ENCODE measurements at regions not wholly inside any gene's neighbourhood (a gene's known extent, or its start where the extent isn't known, plus 50 kb on each side); places are given as distances from the start of the nearest gene placed in this dataset.

DNA sequence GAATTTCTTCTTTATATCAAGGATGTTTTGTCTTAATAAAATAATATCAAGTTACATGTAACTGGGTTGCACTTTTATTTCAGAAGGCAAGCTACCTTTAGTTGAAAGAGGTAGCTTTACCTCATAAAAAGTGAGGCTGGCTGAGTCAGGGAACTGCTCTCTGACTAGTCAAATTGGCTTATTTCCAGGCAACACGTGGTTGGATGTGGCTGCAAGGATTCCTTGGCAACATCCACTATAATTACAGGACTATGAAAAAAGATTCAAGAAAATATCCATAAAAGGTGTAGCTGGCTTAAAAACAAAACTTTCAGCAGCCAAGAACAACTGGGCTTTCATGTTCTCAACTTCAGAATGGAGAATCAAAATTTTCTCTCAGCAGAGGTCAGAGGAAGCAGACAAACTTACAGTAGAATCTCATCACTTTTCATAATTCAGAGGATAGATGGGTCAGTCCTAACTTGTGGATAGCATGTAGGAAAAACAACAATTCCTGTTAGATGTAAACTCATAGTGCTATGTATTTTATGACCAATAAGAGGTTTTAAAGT, 779.1 kb downstream of the MECOM start:
- DNase-seq, result no peak

DNA sequence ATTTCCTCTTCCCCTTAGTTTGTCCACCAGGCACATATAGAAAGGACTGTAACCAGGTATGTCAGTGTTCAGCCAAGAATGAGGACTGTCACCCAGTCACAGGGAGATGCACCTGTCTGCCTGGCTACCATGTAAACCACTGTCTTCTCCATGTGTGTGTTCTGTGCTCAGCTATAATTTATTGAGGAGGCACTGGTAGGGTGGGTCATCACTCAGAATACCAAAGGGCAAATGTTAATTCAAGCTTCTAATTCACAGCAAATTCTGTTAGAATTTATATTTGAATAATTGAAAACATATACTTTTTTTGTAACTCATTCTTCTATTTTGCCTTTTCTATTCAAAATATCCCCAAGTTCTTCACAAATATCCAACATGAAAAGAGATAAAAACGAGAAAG, 780.4 kb downstream of the MECOM start:
- DNase-seq, result no peak

DNA sequence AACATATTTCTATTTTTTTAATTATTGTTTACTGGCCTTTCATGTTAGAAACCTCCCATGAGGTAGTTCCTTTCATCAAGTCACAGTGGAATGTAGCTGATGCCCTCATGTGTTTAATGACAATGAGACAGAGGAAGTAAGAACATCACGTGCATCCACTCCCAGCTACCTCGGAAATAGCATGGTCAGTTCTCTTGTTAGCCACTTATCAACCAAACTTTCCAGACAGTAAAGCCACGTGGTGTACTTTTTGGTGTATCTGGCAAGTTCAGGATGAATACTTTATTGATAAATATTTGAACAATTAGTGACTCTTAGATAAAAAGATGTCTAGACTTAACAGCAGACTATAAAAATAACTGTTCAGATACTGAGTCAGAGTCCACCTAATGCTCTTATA, 781.7 kb downstream of the MECOM start:
- no peak for DNase-seq

DNA sequence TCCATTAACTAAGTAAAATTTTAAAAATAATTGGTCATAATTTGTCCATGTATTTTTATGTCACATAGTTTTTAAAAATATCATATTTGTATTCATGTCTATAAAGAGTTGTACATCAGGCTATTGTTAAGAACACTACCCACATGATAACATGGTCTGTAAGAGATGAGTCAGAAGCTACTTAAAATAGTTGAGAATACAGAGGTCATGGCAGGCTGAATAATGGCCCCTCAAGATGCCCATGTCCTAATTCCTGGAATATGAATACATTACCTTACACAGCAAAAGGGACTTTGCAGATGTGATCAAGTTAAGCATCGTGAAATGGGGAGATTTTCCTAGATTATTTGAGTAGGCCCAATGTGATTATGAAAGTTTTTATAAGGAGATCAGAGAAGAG, 782.9 kb upstream of the GOLIM4 start:
- DNase-seq, result no peak

DNA sequence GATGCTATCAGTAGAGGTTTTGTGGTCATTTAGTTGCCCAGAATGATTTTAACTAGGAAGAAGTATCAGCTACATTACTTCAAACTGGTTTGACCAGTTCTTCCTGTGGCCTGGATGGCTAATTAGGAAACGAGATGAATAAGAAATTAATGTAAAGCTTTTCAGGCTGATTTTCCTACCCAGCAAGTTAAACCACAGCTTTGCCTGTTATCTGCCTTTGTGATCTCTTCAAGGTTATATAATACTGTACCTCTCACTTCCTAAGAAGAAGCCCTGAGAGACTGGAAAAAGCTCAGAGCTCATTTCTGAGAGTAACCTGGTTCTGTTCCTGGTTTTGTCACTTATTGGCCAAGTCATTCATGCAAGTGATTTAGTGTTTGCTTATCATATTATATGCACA, 782.2 kb upstream of the GOLIM4 start:
- no peak for DNase-seq

DNA sequence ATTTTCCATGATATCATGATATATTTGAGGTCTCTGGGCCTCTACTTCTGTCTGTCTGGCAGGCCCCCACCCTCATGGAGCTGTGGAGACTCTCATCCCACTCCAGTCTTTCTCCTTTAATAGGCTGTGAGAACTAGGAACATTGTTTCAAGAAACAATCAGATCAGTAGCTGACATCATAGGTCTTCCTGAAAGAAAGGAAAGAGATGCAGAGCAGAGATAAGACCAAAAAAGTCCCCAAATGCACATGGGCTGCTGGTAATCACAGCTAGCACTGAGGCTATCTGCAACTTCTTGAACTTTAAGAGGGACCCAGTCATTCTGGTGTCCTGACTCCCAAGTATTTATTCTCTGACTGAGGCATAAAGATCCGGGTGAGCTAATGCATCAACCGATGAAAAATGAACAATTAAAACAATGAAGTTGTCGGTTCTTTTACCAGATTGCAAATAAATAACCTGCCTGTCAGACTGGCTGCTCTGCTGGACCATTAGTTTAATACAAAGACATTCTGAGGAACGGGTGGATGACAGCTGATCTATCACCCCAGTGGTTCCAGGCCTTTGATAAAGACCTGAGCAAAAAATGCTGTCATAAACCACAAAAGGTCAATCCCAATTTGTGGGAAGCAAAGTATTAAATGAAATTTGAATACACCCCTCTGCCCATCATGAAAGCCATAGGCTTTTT, 780.8 kb upstream of the GOLIM4 start:
- DNase-seq, result no peak

DNA sequence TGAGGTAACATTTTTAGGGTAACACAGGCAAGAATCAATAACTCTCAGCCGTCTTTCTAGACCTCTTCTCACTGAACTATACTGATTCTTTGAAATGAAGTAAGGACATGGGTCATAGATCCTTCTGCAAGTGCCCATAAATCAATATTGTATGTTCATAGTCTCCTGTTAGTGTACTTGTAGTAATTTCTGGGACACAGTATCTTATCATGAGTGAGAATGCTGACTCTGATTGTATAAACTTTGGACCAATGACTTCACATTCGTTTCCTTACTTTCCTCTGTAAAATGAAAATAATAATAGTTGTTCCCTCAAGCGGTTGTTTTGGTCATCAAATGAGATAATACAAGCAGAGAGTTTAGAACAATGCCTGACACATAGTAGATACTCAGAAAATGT, 777.1 kb upstream of the GOLIM4 start:
- DNase-seq, result no peak

DNA sequence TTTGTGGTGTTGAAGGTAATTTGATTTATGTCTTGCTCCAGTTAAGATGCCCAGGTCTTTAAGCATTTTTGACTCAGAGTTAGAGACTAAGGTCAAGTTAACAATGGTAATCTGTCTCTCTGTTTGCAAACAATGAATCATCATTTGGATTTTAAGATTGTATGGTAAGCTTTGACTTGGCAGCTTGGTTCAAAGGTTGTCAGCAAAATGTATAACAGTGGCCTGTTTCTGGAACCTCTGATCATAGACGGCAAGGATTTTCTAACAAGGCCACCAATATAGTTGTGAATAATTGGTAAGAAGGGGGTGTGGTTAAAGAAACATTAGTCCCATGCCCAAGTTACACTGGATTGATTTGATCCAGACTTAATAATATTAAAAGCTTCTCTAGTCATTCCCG, 775.2 kb upstream of the GOLIM4 start:
- DNase-seq, result no peak

DNA sequence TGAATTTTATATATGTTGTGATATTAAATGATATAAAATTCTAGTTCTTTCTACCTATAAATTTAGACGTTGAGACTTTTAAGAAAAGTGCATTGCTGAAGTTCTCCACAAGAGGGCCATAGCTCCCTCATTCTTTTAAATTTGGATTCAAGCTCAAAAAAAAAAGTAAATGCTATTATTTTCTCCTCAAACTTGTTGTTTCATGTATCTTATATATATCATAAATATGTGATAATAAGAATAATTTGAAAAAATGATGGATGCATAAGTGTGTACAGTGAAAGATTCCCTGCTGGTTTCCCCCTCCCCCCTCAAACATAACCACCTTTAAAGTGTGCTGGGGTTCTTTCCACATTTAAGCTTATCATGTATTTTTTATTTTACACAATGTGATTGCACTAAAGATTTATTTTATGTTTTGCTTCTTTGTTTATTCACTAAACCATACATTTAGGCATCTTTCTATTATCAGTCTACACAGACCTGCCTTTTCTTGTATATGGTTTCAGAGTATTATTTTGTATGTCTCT, 769.4 kb upstream of the GOLIM4 start:
- DNase-seq, result peak; percentile 8

DNA sequence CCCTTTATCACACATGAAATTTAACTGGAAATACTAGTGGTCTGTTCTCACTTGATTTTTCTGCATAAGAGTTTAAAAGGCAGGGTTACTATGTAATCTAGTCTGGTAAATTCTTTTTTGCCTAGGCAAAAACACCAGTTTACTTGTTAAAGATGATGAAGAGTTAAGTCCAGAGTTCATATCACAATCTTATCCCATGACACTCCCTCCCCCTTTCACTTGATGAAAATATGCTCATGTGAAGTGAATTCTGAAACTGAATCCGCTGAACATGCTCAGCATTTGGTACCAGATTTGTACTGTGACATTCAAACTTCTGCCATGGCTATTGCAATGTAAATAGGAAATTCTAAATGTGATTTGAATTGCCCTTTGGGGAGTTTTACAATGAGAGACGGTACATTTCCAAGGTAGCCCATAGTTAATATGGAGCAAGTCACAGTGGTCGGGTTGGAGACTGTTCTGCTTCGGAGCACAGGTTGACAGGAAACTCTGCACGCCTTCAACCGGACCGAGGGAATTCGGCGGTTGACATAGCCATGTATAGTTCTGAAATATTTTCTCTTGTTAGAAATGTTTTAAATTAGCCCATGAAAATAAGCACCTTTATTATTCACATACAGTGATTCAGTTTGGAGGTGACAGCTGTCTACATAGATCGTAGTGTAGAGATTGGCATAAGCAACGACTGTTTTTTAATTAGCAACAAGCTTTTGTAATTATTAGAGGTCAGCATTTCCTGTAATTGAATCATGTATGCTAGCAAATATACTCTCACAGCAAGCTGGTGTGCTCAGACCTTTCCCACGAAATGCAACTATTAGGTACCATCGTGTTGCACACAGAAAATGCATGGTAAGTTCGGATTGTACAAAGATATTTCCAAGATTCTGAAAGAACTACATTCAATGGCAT, 768.6 kb upstream of the GOLIM4 start:
- DNase-seq, result no peak

DNA sequence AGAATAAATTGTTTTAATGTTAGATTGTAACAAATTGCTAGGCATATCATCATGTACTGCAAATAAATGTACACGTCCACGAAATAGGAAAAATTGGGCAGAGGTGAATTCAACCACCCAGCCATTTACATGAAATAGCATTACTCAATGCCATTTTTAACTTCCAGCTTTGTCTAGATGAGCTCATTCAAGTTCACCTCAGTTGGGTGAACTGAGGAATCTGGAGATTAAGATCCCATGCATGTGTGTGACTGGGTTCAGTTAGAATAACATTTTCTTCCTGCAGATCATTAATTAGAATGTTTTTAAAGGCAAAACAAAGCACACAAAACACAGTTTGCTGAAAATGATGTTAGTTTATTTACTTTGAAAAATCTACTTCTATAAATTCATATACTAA, 767.8 kb upstream of the GOLIM4 start:
- no peak for DNase-seq

DNA sequence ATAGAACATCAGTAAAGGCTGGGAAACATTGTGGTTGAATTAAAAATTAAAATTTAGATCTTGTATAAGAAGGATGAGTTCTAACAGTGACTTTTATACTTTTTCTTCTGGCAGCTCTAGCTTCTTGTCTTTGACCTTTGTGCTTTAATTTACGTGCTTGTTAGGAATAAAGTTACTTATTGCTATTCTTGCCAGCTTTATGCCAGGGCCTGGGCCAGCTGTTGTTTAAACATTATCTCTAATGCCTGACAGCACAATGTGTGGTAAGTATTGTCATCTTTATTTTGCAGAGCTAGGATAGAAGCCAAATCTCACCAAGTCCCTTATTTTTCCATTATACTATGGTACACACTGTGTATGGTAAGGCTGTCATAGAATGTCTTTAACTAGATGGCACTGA, 766.7 kb upstream of the GOLIM4 start:
- no peak for DNase-seq

DNA sequence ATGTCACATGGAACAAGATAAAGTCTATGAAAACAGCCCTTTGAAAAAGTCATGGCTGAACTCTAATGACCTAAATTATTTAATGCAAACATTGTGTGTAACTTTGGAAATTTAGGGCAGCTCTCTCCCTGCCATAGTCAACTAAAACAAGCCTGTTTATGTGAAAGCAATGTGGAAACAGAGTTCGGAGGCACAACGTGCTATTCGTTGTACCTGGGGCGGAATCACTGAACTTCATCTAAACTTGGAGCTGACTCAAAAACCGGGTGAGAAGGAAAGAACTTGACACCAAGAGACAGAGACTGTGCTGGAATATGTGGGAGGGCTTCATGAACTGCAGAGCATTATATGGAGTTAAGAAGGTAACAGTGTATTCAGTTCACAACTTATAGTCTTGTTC, 764.9 kb upstream of the GOLIM4 start:
- no peak for DNase-seq

DNA sequence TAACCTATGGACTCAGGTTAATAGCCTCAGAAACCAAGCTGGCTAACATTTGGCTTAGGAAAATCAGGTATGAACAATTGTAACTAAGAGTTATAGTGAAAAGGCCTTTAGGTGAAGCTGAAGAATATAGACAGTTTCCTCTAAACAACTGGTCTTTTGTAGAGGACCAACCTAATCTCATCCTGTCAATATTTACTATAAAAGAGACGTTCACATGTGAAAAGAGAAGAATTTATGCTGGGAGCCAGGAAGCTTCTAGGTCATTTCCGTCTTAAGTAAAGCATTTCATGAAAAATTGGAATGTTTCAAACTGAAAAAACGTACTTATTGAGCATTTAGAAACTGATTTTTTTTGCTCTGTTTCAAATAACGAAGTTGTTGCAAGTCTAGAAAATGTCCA, 764.3 kb upstream of the GOLIM4 start:
- DNase-seq, result no peak

DNA sequence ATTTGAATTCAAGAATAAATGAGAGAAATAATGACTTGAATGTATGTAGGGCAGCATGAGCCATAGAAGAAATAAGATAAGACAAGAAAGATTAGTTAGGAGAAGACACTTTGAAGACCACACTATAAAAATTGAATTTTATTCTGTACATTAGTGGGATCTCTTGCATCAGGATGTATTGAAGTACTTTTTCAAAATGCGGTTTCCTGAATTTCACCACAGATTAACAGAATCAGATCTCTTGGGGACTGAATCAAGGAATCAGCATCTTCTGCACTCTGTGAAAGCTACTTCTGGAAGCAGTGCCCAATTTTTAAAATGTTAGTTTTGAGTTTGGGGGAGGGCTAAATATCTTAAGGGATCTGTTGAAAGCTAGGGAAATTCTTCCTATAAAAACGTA, 763.9 kb upstream of the GOLIM4 start:
- no peak for DNase-seq

DNA sequence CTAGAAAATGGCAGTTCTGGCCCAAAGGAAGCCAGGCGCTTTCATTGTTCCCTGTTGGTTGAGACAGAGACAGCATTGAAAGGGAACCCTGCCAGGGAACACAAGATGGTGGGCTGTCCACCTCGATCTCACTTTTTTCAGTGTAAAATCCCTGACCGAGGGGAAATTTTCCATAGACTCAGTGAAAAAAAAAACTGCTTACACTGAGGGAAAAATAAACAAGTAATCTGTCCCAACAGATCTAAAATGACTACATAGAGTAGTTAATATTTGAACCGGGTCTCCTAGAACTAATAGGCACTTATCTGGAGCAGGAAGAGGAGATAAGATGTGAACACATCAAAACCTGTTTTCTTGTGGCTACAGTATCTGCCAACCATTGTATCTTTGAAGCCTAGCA, 763.4 kb upstream of the GOLIM4 start:
- no peak for DNase-seq

DNA sequence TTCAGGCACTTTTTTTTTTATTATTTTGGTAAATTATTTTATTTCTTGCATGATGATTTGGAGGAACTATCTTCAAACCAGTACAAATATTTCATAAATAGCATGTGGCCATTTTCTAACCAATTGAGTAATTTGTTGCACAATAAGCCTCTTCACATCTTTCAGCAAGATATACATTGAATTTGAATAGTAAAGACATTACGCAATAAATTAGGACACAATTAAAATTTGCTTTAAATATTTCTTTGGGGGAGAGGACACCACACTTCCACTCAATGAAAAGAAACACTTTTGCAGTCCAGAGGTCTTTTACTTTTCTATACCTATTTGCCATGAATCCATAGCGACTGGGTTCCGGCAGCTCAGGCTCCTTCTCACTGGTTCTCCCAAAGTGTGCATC, 762.6 kb upstream of the GOLIM4 start:
- no peak for DNase-seq

DNA sequence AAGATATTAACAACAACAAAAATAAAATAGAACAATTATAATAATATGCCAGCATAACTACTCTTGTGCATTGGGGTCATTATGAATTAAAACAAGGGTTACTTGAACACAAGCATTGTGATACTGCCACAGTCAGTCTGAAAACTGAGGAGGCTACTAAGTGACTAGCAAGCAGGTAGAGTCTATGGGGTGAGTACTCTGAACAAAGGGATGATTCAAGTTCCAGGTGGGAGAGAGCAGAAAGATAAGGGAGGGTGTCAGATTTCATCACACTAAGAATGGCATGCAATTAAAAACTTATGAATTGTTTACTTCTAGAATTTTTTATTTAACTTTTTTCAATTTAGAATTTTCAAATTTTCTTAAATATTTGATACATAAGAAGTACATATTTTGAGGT, 754.4 kb upstream of the GOLIM4 start:
- DNase-seq, result no peak

DNA sequence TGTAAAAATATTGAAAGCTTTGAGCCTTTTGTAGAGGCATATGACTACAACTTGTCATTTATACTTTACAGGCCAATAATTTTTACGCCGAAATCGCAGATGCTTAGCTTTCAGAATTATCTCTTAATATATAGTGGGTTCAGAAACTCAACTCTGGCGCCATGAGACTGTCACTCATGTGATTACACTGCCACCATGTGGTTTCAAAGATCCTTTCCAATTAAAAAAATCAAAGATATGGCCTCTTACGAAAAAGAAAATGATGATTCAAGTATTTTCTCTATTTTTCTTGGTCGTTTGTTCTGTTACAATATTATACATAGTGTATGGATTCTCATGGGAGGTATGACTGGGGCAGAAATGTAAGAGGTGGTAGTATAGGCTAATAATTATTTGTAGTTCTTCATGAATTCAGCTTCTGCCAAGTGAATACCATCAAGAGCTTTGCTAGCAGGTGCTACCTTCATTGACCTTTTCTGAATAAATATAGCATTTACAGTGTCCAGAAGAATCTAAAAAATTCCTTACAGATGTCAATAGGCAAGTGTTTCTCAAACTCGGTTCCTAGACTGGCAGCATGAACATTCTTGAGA, 751.7 kb upstream of the GOLIM4 start:
- peak; percentile 35 for DNase-seq

DNA sequence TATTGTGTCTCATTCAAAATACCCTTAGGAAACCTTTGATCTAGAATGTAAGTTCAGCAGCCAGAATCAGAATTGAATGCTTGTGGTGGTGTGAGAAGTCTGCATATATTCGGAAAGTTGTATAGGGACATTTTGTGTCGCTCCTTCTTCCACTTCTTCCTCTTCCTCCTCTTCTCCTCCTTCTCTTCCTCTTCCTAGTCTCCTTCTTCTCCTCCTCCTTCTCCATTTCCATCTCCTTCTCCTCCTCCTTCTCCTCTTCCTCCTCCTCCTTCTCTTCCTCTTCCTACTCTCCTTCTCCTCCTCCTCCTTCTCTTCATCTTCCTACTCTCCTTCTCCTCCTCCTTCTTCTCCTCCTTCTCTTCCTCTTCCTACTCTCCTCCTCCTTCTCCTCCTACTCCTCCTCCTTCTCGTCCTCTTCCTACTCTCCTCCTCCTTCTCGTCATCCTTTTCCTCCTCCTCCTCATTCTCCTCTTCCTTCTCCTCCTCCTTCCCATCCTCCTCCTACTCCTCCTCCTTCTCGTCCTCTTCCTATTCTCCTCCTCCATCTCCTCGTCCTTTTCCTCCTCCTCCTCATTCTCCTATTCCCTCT, 749.3 kb upstream of the GOLIM4 start:
- DNase-seq, result no peak

DNA sequence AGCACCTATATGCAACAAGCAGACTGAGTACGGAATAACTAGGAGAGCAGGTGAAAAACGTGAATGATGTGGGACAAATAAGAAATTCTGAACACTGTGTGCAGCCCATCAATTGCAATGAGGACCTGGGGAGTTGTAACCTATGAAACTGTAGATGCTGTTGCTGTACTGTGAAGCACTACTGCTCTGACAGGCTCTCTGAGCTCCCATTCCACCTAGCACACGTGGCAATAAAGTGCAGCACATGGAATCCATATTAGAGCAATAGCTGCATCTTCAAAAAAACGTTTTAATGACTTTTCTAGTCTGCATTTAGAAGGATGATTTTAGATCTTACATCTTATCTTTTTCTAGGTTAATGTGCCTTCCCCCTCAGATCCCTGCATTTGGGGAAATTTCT, 748.7 kb upstream of the GOLIM4 start:
- DNase-seq, result no peak

DNA sequence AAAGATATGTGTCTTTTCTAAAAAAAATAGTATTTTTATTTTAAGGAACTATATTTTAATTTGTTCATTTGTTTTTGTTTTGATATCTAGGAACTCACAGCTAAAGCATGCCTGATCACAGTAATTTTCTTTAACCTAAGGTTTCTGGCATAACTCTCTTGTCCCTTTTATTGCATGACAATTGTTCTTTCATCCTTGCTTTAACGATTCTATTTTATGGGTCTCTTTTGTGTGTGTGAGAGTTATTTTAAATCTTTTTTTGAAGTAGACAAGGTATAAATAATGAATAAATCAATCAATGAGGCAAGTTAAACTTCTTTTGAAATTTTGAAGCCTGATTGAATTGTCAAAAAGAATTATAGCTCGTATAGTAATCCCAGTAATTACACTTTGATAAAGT, 747.8 kb upstream of the GOLIM4 start:
- DNase-seq, result no peak

DNA sequence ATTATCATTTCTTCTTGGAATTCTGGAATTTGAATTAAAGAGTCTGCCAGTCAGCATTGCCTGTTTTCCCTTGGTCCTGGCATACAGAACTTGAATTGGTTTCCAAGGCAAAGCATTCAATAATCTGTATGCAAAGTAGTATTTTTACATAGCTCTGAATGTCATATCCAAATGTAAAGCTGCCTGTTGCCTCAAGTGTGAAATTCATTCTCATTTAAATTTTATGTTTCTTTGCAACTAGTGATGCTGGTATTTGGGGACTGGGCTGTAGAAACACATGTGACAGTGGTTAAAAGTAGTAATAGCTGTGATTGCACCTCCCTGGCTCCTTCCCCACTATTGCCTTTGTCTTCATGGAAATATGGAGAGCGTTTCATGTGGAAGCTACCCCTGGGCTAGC, 743.9 kb upstream of the GOLIM4 start:
- no peak for DNase-seq
